ENCODE measurements at regions not wholly inside any gene's neighbourhood (a gene's known extent, or its start where the extent isn't known, plus 50 kb on each side); places are given as distances from the start of the nearest gene placed in this dataset.
"Not testable (repeated sequence)": the region's sequence is repeated elsewhere in the genome, so short reads cannot be mapped to it uniquely, and the experiment has no call there.

DNA sequence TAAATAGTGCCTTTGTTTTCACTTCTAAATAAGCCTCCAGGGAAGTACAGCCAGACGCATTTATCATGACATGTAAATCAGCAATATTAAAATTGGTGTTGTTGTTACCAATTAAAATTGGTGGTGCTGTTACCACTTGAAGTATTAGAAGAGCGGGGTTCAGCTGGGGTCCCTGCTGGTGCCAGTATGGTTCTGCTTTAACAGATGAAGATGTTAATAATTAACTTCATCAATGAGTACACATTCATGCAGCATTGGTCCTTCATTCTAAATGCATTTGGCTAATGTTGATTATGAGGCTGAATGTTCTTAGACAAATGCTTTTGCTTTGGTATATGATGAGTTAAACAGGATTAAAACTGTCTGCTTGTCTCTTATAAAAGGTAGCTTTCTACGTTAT, 67.6 kb upstream of the TMC1 start:
- Mint-ChIP-seq H3K4me1 (ENCODE audit: low read depth, unreplicated experiment) (no peaks in the 10 kb centered on the region), H3K36me3 (ENCODE audit: unreplicated experiment) (no peaks in the 10 kb centered on the region), H3K27me3 (ENCODE audit: unreplicated experiment) (no peaks in the 10 kb centered on the region), H3K4me3 (ENCODE audit: unreplicated experiment) (no peak overlapping the region), H3K9me3 (ENCODE audit: unreplicated experiment) (peaks cover 2% of the 10 kb centered on the region), H3K27ac (ENCODE audit: unreplicated experiment) (no peak overlapping the region)
- no peak for DNase-seq
- TF ChIP-seq CTCF (IDR thresholded peaks at IDR 0.05; ENCODE audit: partially characterized antibody, unreplicated experiment), result no peak

DNA sequence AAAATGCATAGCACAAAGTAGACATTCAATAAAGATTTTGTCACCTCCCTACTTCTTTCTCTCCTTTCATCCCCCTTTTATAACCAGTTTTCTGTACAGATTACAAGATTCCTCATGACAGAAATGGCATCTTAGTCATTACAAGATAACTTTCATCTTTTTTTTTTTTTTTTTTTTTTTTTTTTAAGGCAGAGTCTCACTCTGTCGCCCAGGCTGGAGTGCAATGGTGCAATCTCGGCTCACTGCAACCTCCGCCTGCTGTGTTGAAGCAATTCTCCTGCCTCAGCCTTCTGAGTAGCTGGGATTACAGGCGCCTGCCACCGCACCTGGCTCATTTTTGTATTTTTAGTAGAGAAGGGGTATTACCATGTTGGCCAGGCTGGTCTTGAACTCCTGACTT, 75.2 kb upstream of the TMC1 start:
- not testable (repeated sequence) for H3K36me3 Mint-ChIP-seq (ENCODE audit: unreplicated experiment); H3K27me3 Mint-ChIP-seq (ENCODE audit: unreplicated experiment); H3K4me3 Mint-ChIP-seq (ENCODE audit: unreplicated experiment); DNase-seq; H3K4me1 Mint-ChIP-seq (ENCODE audit: low read depth, unreplicated experiment); H3K27ac Mint-ChIP-seq (ENCODE audit: unreplicated experiment); H3K9me3 Mint-ChIP-seq (ENCODE audit: unreplicated experiment)

DNA sequence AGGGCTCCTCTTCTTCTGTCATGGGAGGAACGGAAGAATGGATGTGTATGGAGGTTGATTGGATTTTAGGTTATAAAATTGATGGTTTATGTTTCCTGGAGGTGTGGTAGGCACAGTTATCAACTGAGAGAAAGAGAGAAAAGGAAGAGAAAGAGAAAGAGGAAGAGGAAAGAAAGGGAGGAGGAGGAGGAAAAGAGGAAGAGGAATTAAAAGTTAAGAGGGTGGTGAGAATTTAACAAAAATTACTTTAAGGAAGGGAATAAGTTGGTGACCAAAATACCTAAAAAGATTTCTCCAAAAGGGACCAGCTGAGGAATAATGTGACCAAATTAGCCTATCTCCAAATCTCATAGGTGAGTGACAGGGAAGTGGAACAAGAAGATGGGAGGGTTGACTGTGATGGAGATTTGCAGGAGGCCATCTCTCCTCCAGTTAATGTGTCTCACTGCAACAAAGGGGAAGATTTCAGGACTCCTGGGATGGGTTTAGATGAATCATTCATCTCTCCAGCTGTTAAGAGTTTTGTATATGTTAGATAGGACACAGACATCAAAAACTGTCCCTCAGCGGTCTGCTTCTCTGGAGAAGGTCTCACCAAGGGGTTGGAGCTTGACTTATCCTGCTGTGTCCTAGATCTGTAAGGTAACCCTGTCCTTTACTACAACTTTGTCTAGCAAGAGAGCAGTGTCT, 76.0 kb upstream of the TMC1 start:
- Mint-ChIP-seq H3K9me3 (ENCODE audit: unreplicated experiment) (no peaks in the 10 kb centered on the region), H3K36me3 (ENCODE audit: unreplicated experiment) (no peaks in the 10 kb centered on the region), H3K27ac (ENCODE audit: unreplicated experiment) (no peak overlapping the region), H3K4me3 (ENCODE audit: unreplicated experiment) (no peak overlapping the region), H3K27me3 (ENCODE audit: unreplicated experiment) (peaks cover 2% of the 10 kb centered on the region), H3K4me1 (ENCODE audit: low read depth, unreplicated experiment) (no peaks in the 10 kb centered on the region)
- DNase-seq, result no peak
- TF ChIP-seq CTCF (IDR thresholded peaks at IDR 0.05; ENCODE audit: partially characterized antibody, unreplicated experiment), result no peak

- Mint-ChIP-seq H3K9me3 (ENCODE audit: unreplicated experiment) (no peaks in the 10 kb centered on the region), H3K4me1 (ENCODE audit: low read depth, unreplicated experiment) (no peaks in the 10 kb centered on the region), H3K36me3 (ENCODE audit: unreplicated experiment) (no peaks in the 10 kb centered on the region), H3K4me3 (ENCODE audit: unreplicated experiment) (no peak overlapping the region), H3K27ac (ENCODE audit: unreplicated experiment) (no peak overlapping the region), H3K27me3 (ENCODE audit: unreplicated experiment) (peaks cover 2% of the 10 kb centered on the region)
- no peak for DNase-seq
- TF ChIP-seq CTCF (IDR thresholded peaks at IDR 0.05; ENCODE audit: partially characterized antibody, unreplicated experiment), result no peak
Observed at GRCh38 chr9:72444435-72444834, 77.0 kb upstream of the TMC1 start.

GRCh38 chr9:72443855-72444254, 77.6 kb upstream of the TMC1 start:
- Mint-ChIP-seq H3K4me1 (ENCODE audit: low read depth, unreplicated experiment) (no peaks in the 10 kb centered on the region), H3K27ac (ENCODE audit: unreplicated experiment) (no peak overlapping the region), H3K36me3 (ENCODE audit: unreplicated experiment) (no peaks in the 10 kb centered on the region), H3K9me3 (ENCODE audit: unreplicated experiment) (no peaks in the 10 kb centered on the region), H3K4me3 (ENCODE audit: unreplicated experiment) (no peak overlapping the region), H3K27me3 (ENCODE audit: unreplicated experiment) (peaks cover 2% of the 10 kb centered on the region)
- TF ChIP-seq CTCF (IDR thresholded peaks at IDR 0.05; ENCODE audit: partially characterized antibody, unreplicated experiment), result no peak
- DNase-seq, result no peak
